GM19239 (cell line): ENCODE measurements at regions not wholly inside any gene's neighbourhood (a gene's known extent, or its start where the extent isn't known, plus 50 kb on each side); places are given as distances from the start of the nearest gene placed in this dataset.

Experiments used
- DNase-seq: peaks from one replicate; pipeline ENCODE4 v3.0.0; 2011; ENCODE audit warnings: low spot score; ENCODE audit not compliant: insufficient read length
- FAIRE-seq: peaks from 2 replicates; lab custom pipeline; 2011; peaks lifted over from hg19 to GRCh38; lab: Jason Lieb, UNC

GRCh38 chr15:69647142-69647513, 194.5 kb downstream of the RPLP1 start:
- DNase-seq (no peak), FAIRE-seq (no peak)

GRCh38 chr15:69648212-69648611, 195.6 kb downstream of the RPLP1 start:
- DNase-seq: no peak

DNA sequence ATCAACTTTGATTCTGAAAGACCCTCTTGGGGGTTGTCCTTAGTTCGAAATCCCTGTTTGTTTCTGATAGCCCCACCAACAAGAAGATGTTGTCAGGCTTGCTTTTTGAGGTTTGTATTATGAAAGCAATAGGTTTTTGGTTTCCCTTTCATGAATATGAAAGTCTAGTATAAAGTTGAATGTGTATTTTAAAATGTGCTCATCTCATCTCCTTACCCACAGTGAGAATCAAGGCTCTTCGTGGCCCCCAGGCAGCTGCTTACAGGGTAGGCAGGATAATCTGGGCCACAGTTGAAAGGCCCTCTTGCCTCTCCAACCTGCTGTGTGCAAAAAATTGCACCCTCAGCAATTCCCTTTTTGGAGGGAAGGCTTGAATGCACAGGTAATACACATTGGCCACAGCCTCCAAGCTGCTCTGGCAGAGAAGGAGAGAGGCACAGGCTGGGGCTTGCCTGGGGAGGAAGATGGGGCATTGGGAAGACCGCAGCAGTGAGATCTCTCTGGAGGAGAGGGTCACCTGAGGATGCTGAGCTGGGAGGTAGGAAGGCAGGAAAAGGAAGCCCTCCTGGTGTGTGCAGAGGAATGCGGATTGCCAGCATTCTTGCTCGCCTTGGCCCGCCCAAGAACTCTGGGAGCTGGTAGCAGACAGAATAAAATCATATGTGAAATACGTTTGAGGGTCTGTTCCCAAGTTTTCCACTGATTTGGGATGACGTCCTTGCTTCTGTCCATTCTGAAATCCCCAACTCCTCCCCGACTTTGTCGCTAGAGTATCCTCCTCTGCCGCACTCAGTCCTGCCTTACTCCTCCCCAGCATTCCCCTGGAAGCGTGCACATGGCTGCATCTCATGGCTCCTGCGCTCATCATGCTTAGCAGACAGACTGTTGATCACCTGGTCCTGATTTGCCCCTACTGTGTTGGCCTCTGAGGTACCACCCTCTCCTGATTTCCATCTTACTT, 196.4 kb downstream of the RPLP1 start:
- DNase-seq: no peak
- FAIRE-seq: peak; percentile 33

More at GRCh38 chr15:69648212-69648611, 195.6 kb downstream of the RPLP1 start:
- no peak for FAIRE-seq

GRCh38 chr15:69652293-69652692, 199.7 kb downstream of the RPLP1 start:
- FAIRE-seq (no peak), DNase-seq (no peak)

- no peak for DNase-seq
- no peak for FAIRE-seq
These were observed 200.2 kb downstream of the RPLP1 start for GRCh38 chr15:69652751-69653305.

GRCh38 chr15:69653306-69653705, 200.7 kb downstream of the RPLP1 start:
- no peak for FAIRE-seq

GRCh38 chr15:69653846-69654245, 201.2 kb downstream of the RPLP1 start:
- no peak for FAIRE-seq
- no peak for DNase-seq

More at GRCh38 chr15:69653306-69653705, 200.7 kb downstream of the RPLP1 start:
- no peak for DNase-seq

GRCh38 chr15:69656271-69657030, 203.8 kb downstream of the RPLP1 start:
- no peak for FAIRE-seq
- no peak for DNase-seq

- FAIRE-seq (no peak), DNase-seq (no peak)
These were observed 205.0 kb downstream of the RPLP1 start for GRCh38 chr15:69657626-69658025.

DNA sequence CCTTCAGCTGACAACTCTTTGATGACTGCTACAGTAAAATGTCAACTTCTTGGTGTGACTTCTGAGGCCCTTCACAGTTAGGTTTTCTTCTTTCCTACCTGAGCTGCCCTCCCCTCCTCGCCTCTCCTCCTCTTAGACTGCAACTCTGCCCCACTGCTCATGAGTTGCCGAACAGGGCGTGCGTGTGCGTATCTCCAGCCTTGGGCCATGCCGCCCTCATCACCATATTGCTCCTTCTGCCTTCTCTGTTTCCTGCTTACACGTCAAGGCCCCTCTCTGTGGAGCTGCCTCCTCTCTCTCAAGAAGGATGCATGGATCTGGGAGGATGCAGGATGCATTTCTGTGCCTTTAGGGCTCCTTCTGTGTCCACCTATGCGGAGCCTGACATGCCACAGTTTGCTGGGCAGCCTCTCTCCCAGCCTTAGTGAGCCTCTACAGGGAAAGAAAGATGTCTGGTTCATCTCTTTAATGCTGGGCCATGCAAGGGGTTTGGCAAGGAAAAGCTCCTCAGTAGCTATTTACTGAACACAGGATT, 205.9 kb downstream of the RPLP1 start:
- DNase-seq (no peak), FAIRE-seq (no peak)

- DNase-seq (no peak), FAIRE-seq (no peak)
These were observed 206.9 kb downstream of the RPLP1 start for GRCh38 chr15:69659454-69660050.

DNA sequence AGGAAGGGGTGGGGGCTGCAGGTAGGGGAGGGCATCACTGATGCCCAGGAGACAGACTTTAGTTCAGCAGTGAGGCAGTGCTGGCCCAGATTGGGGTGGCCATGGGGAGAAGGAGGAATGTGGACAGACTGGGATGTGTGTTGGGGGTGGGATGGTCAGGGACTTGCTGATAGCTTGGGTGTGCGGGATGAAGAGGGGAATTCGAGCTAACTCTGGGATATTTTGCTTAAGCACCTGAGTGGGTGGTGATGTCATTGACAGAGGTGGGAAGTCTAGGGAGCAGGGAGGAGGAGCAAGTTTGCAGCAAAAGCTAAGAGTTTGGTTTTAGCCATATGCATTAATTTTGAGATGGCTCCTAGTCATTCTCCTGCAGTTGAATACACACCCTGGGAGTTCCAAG, 207.5 kb downstream of the RPLP1 start:
- FAIRE-seq (no peak), DNase-seq (no peak)

- FAIRE-seq (no peak), DNase-seq (no peak)
These were observed 208.2 kb downstream of the RPLP1 start for GRCh38 chr15:69660658-69661405.

DNA sequence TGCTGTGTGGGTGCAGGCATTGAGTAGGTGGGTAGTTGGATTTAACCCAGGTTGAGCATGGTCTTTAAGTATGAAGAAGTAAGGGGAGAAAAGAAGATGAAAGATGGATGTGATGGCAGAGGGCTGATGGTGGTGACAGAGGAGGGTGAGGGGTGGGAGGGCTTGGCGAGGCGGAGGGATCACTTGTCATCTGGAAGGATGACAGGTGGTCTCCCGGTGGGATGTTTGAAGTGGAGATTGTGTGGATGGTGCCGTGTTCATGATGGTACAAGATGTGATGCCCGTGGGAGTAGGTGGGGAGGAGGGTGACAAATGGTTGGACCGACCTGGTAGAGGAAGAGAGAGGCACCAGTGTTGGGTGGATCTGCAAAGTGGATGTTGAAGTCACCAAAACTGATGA, 208.8 kb downstream of the RPLP1 start:
- DNase-seq (no peak), FAIRE-seq (no peak)

DNA sequence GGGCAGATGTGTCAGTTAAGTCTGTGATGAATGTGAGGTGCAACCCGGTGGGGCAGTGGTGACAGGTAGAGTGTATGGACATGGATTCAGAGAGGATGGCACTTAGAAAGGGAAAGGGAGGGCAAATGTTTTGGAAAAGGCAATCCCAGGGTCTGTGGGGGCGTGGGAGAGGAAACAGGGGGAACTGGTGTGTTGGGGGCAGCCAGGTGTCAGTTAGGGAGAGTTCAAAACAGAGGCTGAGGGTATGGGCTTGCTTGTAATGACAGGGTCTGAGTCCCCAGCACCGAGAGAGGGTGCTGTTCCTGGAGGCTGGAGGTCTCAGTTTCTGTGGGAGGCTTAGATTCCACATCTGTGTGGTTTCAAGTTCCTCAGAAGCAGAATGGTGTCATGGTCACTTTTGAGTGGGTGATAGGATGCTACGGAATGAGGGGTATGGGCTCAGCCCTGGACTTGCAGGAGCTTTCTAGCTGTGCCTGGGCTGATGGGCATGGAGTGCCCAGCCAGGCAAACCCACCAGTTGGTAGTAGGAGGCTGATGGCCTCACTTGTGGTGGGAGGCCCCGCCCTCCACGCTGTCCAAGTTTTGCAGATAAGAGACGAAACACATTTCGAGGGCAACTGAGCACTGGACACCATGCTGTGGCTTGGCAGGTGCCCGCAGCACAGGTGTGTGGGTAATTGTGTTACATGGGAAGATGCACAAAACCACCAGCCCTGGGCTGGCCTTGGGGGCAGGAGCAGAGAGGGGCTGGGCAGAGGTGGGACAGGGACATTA, 209.4 kb downstream of the RPLP1 start:
- DNase-seq (no peak), FAIRE-seq (no peak)

DNA sequence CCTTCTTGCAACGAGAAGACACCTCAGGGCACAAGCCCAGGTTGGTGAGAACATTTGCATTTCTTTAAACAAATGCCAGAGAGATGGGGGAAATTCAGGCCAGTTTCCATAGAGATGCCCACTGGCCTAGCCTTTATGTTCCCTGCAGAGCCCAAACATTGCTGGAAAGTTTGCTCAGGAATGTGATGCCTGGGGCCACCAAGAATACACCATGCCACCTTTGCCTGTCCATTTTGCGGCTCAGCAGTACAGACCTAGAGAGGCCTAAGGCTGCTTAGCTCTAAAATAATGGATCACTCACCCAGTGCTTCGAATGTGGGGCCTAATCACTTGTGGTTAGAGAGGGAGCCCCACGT, 210.0 kb downstream of the RPLP1 start:
- DNase-seq (no peak), FAIRE-seq (no peak)

DNA sequence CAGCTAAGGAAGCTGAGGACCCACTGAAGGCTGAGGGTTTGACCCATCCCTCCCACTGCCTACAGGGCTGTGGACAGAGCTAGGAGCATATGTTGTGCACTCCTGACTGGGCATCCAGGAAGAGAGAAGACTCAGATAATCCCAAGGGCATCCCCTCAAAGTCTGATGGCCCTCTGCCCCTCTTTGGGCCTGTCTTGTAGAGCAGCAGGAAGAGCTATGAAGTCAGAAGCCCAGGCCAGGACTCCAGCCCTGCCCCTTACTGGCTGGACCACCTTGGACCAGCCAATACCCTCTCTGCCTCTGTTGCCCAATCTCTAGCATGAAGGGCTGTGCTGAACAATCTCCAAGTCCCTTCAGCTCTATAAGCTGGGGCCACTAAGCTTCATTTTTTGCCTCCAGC, 210.8 kb downstream of the RPLP1 start:
- no peak for FAIRE-seq
- DNase-seq: no peak

GRCh38 chr15:69663982-69664381, 211.4 kb downstream of the RPLP1 start:
- FAIRE-seq: no peak
- DNase-seq: no peak
